GM12865 (cell line): ENCODE measurements at regions not wholly inside any gene's neighbourhood (a gene's known extent, or its start where the extent isn't known, plus 50 kb on each side); places are given as distances from the start of the nearest gene placed in this dataset.

Source experiments
- DNase-seq: peaks from one replicate; pipeline ENCODE4 v3.0.0; 2010; ENCODE audit warnings: low read depth
- H3K4me3 ChIP-seq: 2 replicates; pipeline ENCODE4 v1.5.1; 2011; ENCODE audit warnings: mild to moderate bottlenecking, low read depth, low read length, control low read depth
- TF ChIP-seq, protein P1 (sequence below): IDR thresholded peaks from 2 replicates; pipeline ENCODE4 v1.5.1; 2011; ENCODE audit warnings: low read length, control low read depth, low read depth, inconsistent platforms; ENCODE audit not compliant: insufficient read depth; ENCODE audit errors: missing control alignments

- TF ChIP-seq, protein P1, sequence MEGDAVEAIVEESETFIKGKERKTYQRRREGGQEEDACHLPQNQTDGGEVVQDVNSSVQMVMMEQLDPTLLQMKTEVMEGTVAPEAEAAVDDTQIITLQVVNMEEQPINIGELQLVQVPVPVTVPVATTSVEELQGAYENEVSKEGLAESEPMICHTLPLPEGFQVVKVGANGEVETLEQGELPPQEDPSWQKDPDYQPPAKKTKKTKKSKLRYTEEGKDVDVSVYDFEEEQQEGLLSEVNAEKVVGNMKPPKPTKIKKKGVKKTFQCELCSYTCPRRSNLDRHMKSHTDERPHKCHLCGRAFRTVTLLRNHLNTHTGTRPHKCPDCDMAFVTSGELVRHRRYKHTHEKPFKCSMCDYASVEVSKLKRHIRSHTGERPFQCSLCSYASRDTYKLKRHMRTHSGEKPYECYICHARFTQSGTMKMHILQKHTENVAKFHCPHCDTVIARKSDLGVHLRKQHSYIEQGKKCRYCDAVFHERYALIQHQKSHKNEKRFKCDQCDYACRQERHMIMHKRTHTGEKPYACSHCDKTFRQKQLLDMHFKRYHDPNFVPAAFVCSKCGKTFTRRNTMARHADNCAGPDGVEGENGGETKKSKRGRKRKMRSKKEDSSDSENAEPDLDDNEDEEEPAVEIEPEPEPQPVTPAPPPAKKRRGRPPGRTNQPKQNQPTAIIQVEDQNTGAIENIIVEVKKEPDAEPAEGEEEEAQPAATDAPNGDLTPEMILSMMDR = no peak
- no peak for DNase-seq
- no peak overlapping the region for H3K4me3 ChIP-seq
These were observed 91.6 kb downstream of the HMX1 start for GRCh38 chr4:8780086-8780485.

GRCh38 chr4:8779490-8779932 lies 92.1 kb downstream of the HMX1 start:
- TF ChIP-seq, protein P1 = no peak
- no peak for DNase-seq

DNA sequence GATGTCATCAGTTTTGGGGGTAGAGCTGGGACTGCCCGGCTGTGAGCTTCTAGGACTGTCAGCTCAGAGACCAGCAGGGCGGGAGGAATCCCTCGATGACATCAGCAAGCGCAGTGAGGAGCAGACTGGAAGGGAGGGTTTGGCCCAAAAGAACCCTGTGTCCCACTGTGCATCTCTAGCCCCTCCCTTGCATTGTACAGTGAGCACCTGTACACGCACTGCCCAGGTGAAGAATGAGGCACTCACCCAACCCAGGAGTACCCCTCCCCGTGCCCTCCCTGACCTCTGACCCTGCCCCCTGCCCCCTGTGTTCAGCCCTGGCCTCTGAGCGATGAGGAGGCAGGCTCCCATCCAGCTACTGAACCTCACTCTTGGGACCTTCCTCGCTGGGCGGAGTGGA lies 92.9 kb downstream of the HMX1 start:
- TF ChIP-seq, protein P1 = no peak
- no peak overlapping the region for H3K4me3 ChIP-seq
- DNase-seq = no peak

More at GRCh38 chr4:8779490-8779932, 92.1 kb downstream of the HMX1 start:
- H3K4me3 ChIP-seq = no peak overlapping the region

DNA sequence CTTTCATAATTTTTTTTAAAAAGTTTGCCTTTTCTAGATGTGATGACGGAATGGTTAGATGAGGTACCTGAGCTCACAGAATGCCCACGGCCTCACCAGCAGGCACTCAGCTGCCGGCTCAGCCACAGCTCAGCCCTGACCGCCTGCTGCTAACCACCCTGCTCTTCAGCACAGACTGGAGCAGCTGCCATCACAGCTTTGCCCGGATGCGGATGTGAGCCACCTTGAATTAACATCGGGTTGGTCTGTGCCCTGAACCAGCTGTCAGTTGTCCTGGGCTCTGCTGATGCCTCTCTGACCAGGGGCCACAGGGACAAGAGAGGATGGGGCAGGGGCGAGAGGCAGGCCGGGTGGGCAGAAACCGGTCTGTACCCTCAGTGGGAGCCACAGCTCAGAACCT lies 93.3 kb downstream of the HMX1 start:
- H3K4me3 ChIP-seq = no peak overlapping the region
- DNase-seq = no peak
- TF ChIP-seq, protein P1 = no peak

DNA sequence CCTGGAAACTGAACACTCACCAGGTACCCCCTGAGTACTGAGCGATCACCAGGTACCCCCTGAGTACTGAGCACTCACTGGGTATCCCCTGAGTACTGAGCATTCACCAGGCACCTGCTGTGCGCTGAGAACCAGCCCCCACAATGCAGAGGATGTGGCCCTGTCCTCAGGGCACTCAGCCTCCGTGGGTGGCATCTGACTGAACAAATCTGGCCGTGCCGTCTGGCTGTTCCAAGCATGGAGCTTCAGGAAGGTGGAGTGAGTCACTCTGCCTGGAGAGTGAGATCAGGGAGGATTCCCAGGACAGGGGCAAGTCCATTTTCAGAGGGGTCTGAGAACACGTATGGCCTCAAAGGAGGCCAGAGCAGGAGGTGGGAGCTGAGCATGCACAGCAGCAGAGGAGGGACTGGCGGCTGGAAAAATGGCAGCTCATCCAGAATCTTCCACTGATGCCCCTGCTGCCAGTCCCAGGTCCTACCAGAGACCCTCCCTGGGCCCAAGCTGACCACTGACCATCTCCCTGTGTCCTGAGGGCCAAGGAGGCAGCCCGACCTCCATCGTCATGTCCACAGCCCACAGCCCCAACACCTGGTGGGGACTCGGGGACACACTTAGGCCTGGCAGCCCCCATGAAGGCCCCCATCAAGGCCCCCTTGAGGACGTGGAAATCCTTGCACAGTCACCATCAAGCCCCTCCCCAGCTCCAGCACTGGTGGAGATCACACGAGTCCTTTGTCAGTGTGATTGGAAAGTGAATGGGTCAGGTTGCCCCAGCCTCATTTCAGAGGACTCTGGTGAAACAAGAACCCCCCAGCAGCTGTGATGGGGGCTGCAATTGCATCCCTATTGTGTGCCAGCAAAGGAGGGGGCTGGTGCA lies 94.1 kb downstream of the HMX1 start:
- TF ChIP-seq, protein P1 = no peak
- H3K4me3 ChIP-seq = no peak overlapping the region
- DNase-seq = no peak

DNA sequence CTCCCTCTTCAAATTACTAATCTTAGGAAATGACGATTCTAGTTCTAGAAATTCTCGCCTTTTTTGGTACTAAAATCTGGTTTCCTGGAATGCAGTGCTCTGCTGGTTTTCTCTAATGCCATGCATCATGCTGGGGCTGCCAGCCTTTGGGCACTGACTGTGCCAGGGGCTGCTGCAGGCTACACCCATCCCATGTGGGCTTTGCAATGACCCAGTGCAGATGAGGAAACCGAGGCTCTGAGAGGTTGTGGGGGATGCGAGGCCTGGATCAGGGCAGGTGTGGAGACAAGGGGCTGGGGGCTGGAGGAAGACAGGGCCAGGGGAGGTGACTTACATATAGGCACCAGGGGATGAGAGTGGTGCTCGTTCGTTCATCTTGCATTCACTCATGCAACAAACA lies 95.3 kb downstream of the HMX1 start:
- TF ChIP-seq, protein P1 = no peak
- no peak overlapping the region for H3K4me3 ChIP-seq
- no peak for DNase-seq
